GM10266 (cell line): ENCODE measurements at regions not wholly inside any gene's neighbourhood (a gene's known extent, or its start where the extent isn't known, plus 50 kb on each side); places are given as distances from the start of the nearest gene placed in this dataset.
"Not testable (repeated sequence)": the region's sequence is repeated elsewhere in the genome, so short reads cannot be mapped to it uniquely, and the experiment has no call there.

Experiments used
- DNase-seq: peaks from one replicate; pipeline ENCODE4 v3.0.0; 2012; ENCODE audit errors: extremely low spot score
- CTCF ChIP-seq: IDR thresholded peaks from 2 replicates; pipeline ENCODE4 v1.5.1; 2012; ENCODE audit warnings: mild to moderate bottlenecking, low read depth; ENCODE audit not compliant: control insufficient read depth, insufficient read depth; ENCODE audit errors: missing control alignments

GRCh38 chr18:64377446-64377845 is 228.6 kb upstream of the LINC00305 start:
- DNase-seq, result no peak
- no peak for TF ChIP-seq CTCF

GRCh38 chr18:64372850-64373249 is 224.0 kb upstream of the LINC00305 start:
- DNase-seq, result no peak
- no peak for TF ChIP-seq CTCF

- not testable (repeated sequence) for DNase-seq
Measured at GRCh38 chr18:64369830-64370440, 221.0 kb upstream of the LINC00305 start.

GRCh38 chr18:64365106-64365505 is 216.2 kb upstream of the LINC00305 start:
- no peak for DNase-seq
- TF ChIP-seq CTCF, result no peak

GRCh38 chr18:64337673-64338072 is 188.8 kb upstream of the LINC00305 start:
- no peak for TF ChIP-seq CTCF

GRCh38 chr18:64337018-64337417 is 188.1 kb upstream of the LINC00305 start:
- DNase-seq, result no peak
- TF ChIP-seq CTCF, result no peak

More at GRCh38 chr18:64337673-64338072, 188.8 kb upstream of the LINC00305 start:
- DNase-seq, result no peak

GRCh38 chr18:64334748-64335147 is 185.9 kb upstream of the LINC00305 start:
- DNase-seq, result no peak
- no peak for TF ChIP-seq CTCF

GRCh38 chr18:64333584-64333983 is 184.7 kb upstream of the LINC00305 start:
- no peak for TF ChIP-seq CTCF
- DNase-seq, result no peak
